NCI-H2227 (cell line): ENCODE measurements at regions not wholly inside any gene's neighbourhood (a gene's known extent, or its start where the extent isn't known, plus 50 kb on each side); places are given as distances from the start of the nearest gene placed in this dataset.

ENCODE experiments used
- DNase-seq: peaks from one replicate; lab custom pipeline; 2025; ENCODE audit not compliant: unreplicated experiment; lab: John Stamatoyannopoulos, UW

- no peak for DNase-seq
Measured at GRCh38 chr17:77534137-77534536, 393.4 kb downstream of the SEC14L1 start.

DNA sequence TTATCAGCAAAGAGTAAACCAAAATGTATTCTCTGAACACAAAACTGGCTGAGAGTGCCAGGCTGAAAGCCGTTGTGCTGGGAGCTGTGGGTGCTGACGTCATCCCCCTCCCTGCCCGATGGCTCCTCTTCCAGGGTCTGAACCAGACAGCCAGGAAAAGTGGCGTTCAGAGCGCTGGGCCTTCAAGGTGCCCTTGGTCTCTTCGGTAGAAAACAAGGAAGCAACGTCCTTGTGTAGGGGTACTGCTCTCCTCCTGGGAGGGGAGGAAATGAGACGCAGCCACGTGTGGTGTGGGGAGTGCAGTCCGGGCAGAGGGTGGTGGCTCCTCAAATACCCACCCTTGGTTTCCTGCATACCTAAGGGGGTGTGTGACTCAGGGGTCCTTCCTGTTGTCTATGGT, 394.7 kb downstream of the SEC14L1 start:
- DNase-seq: no peak

GRCh38 chr17:77535892-77536291, 395.1 kb downstream of the SEC14L1 start:
- no peak for DNase-seq

- no peak for DNase-seq
Measured at GRCh38 chr17:77537566-77537965, 396.8 kb downstream of the SEC14L1 start.

DNA sequence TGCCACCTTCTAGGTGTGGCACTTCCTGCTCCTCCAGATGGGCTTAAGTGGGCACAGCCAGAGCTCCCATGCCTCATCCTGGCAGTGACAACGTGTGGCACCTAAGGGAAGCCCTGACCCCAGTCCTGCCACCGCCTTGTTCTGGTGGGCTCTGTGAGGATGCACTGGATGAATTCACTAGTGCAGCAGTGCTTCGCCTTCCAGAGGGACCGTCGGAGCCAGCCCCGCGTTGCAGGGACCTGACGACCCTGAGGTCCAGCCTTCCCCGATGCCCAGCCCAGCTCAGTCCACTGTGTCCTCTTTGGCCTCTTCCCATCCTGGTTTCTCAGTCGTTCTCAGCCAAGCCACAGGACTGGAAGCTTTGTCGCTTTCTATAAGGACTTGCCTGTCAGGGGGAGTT, 399.8 kb downstream of the SEC14L1 start:
- DNase-seq: no peak

DNA sequence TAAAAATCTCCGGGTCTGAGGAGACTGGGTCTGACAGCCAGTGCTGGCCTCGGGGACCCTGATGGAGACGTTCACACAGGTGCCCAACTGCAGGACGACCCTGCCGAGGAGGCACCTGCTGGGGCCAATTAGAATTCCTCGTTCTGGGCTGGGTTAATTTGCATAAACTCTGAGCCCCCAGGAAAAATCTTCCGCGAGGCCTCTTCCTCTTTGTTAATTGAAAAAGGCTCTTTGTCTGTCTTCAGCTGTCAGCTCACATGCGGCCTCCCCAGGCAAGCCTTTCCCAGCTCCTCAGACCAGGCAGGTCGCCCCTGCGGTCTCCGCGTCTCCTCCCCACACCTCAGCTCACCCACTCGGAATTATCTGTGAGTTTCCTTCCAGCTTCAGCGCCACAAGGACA, 400.2 kb downstream of the SEC14L1 start:
- DNase-seq: no peak

- peak; percentile 21 for DNase-seq
Measured at GRCh38 chr17:77542011-77542410, 401.2 kb downstream of the SEC14L1 start.

DNA sequence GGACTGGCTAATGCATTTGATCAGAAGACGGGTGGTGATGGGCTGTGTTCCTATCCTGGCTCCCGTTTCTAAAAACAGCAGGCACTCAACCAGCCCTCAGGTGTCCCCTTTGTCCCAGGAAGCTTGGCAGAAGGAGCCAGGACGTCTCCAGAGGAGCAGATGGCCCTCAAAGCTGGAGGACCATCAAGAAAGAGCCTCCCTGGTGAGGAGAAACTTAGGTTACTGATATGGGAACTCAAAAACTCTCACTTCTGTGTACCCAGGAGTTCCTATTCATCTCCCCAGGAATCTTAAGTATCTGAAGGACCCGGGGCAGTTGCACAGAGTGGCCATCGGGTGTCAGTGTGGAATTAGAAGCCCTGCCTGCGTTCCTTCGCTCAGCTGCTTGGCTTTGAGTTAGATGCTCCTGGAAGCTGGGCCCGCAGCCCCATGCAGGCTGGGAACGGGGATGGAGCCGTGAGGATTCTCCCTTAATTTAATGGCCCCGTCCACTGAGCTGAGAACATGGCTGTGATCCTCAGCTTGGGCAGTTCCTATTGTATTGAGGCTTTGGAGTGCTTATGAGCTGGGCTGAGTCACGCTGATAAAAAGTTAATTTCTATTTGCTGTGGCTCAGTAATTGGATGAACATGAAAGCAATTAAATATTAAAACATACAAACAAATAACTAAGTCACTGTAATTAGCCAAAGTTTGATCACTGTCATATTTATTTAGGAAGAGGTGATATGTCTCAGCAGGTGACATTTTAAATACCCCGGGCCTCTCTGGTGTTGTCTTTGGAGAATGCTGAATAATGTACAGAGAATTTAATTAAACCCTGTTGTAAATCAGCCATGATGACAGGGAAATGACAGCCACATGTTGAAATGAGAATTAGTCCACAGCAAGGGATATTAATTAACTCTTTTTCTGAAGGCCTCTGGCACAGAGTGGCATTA, 402.1 kb downstream of the SEC14L1 start:
- peak; percentile 90 for DNase-seq

GRCh38 chr17:77543801-77544200, 403.0 kb downstream of the SEC14L1 start:
- DNase-seq: peak; percentile 17

GRCh38 chr17:77544347-77545110, 403.8 kb downstream of the SEC14L1 start:
- no peak for DNase-seq

GRCh38 chr17:77546772-77547241, 406.0 kb downstream of the SEC14L1 start:
- peak; percentile 90 for DNase-seq

DNA sequence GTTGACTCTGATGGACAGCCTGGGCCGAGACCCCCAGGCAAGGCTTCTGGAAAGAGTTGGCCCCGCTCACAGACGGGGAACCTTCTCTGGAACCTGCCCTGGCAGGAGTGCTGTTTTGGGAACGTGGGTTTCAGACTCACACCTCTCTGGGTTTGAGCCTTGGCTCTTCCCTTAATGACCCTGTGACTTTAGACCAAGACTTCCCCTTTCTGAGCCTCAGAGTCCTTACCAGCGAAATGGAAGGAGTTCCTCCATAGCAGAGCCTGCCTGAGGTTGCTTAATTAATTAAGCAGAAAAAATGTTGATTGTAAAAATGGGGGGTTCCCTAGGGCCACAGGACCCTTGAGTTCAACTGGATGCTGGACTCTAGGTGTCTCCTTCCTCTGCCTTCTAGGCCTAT, 408.2 kb downstream of the SEC14L1 start:
- no peak for DNase-seq

GRCh38 chr17:77549726-77550366, 408.7 kb upstream of the TNRC6C start:
- DNase-seq: no peak

- no peak for DNase-seq
Measured at GRCh38 chr17:77553459-77554066, 404.9 kb upstream of the TNRC6C start.

- peak; percentile 91 for DNase-seq
Measured at GRCh38 chr17:77555121-77555591, 403.3 kb upstream of the TNRC6C start.

DNA sequence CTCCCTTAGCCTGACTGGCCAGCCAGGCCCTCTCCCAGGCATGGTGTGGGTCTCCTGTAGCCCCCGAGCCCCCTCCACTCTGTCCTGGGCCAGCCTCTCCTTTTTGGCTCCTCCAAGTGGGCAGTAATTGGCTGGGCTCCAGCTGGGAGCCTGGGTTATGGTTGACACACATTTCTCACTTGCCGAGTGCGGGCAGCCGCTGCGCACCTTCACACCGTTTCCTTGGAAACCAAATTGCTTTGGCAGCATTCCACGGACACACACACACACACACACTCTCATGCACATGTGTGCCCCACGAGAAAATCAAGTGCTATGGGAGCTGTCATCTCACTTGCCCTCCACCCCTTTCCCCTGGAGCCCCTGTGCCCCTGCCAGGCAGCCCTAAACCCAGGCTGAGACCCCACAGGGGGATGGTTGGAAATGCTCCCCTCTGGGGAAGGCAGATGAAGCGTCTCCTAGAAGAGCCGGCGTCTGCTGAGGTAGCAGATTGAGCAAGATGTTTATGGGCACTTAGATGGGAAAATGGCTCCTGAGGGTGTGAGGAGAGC, 402.7 kb upstream of the TNRC6C start:
- peak; percentile 97 for DNase-seq

DNA sequence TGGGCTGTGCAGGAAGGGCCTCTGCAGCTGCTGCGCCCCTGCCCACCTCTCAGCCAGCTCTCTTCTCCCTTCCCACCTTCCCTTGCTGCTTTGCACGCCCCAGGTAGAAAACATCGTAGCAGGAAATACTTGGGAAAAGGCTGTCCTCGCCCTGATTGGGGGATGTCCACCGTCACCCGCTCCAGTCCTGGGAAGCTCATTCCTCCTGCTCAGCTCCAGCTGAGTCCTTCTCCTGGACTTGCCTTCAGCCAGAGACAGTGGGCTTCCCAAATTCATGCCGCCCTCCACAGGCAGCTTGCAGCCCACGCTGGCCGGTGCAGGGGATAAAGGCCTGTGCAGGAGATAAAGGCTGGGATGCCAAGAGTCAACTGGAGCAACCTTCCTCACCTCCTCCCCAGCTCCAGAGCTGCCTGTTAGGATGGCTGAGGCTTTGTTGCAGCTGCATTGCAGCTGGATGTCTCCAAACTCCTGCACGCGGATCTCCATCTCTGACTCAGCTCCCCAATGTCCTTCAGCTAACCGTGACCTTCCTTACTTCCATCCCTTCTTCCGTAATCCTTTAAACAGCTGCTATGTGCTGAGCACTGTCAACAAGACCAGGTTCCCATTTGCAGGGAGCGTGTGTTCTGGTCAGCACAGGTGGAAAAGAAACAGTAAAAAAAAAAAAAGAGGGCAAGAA, 402.0 kb upstream of the TNRC6C start:
- peak; percentile 59 for DNase-seq

DNA sequence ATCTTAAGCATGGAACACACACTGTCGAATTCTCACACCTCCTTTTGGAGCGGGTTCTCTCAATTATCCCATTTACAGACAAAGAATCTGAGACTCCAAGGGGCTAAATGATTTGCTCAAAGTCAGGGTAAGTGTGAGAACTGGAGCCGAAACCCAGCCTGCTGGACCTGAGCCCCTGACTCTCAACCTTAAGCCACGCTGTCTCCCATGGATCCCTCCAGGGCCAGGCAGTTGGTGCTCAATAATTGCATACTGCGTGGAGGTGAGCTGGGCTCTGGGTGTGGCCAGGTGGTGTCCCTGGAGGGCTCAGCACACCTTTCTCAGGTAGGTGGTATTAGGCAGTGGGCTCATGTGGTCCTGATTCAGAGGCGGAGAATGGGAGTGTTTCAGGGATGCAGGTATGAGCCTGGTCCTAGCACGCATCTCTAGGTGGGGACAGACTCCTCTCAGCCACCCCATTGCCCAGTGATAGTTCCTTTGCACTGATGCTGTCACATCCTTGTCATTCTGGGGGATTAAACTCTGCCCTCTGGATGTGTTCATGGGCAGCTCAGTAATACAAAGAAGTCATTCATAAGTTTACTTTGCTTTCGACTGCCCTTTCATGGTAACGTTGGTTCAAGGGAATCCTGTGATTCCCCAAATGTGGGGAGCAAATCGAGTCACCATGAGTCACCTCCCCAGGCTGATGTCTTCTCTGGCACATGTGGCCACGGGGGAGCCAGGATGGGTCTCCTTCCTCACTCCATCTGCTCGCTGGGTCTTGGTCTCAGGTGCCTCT, 399.5 kb upstream of the TNRC6C start:
- no peak for DNase-seq

DNA sequence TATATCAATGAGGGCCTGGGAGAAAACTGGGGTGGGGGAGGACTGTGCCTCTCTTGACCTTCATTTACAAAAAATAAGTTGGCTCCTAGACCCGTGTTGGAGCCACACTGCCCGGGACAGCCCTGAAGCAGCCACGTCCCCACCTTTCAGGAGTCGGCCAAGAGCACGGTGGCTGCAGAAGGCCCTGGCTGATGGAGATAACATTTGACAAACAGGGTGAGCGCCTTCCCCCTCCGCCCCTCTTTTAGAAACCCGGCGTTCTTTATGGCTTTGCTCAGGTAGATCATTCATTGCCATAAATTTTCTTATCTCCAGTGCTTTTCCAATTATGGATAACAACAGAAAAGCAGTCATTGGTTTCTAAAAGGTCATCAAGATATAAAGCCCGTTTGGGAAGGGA, 398.1 kb upstream of the TNRC6C start:
- DNase-seq: no peak
